Immature natural killer cell (primary cell): ENCODE measurements at regions not wholly inside any gene's neighbourhood (a gene's known extent, or its start where the extent isn't known, plus 50 kb on each side); places are given as distances from the start of the nearest gene placed in this dataset.
"Not testable (repeated sequence)": the region's sequence is repeated elsewhere in the genome, so short reads cannot be mapped to it uniquely, and the experiment has no call there.

Source experiments
- DNase-seq, 3 donors: peaks; one replicate each; pipeline ENCODE4 v3.0.0; 2022; ENCODE audit warnings: mixed read lengths in 1 of 3
- H3K27ac Mint-ChIP-seq, 6 donors: one replicate each; pipeline ENCODE4 v1.8.0; 2020; ENCODE audit warnings: mixed read lengths in 6 of 6, mild to moderate bottlenecking in 5 of 6, inconsistent platforms in 4 of 6, moderate library complexity in 3 of 6
- H3K27me3 Mint-ChIP-seq, 3 donors: one replicate each; pipeline ENCODE4 v1.8.0; 2020 to 2021; ENCODE audit warnings: low read depth in 3 of 3, mild to moderate bottlenecking in 3 of 3, mixed read lengths in 3 of 3, moderate library complexity in 3 of 3, inconsistent platforms in 1 of 3
- H3K36me3 Mint-ChIP-seq, 3 donors: one replicate each; pipeline ENCODE4 v1.8.0; 2020; ENCODE audit warnings: mixed read lengths in 3 of 3, inconsistent platforms in 2 of 3, mild to moderate bottlenecking in 2 of 3
- H3K4me1 Mint-ChIP-seq, 2 donors: one replicate each; pipeline ENCODE4 v1.8.0; 2020; ENCODE audit warnings: inconsistent platforms in 2 of 2, mild to moderate bottlenecking in 2 of 2, mixed read lengths in 2 of 2, moderate library complexity in 1 of 2
- H3K4me3 Mint-ChIP-seq, 5 donors: one replicate each; pipeline ENCODE4 v1.8.0; 2020; ENCODE audit warnings: mild to moderate bottlenecking in 5 of 5, mixed read lengths in 5 of 5, inconsistent platforms in 3 of 5, moderate library complexity in 3 of 5
- H3K9me3 Mint-ChIP-seq, 6 donors: one replicate each; pipeline ENCODE4 v1.8.0; 2020; ENCODE audit warnings: mild to moderate bottlenecking in 6 of 6, mixed read lengths in 6 of 6, inconsistent platforms in 4 of 6, moderate library complexity in 3 of 6

GRCh38 chr6:74573613-74574012 lies 632.2 kb downstream of the COL12A1 start:
- H3K27ac Mint-ChIP-seq = no peak overlapping the region
- H3K36me3 Mint-ChIP-seq = no peaks in the 10 kb centered on the region
- H3K9me3 Mint-ChIP-seq = peaks cover 0 to 6% (median 3%) of the 10 kb centered on the region in 6 donors
- no peak overlapping the region for H3K4me3 Mint-ChIP-seq
- H3K27me3 Mint-ChIP-seq = peaks cover 0 to 3% (median 0%) of the 10 kb centered on the region in 3 donors
- H3K4me1 Mint-ChIP-seq = no peaks in the 10 kb centered on the region
- DNase-seq = no peak

GRCh38 chr6:74570044-74570443 lies 635.8 kb downstream of the COL12A1 start:
- H3K27ac Mint-ChIP-seq = no peak overlapping the region
- peaks cover 0 to 2% (median 0%) of the 10 kb centered on the region in 3 donors for H3K27me3 Mint-ChIP-seq
- no peaks in the 10 kb centered on the region for H3K4me1 Mint-ChIP-seq
- H3K9me3 Mint-ChIP-seq = peaks cover 0 to 4% (median 0%) of the 10 kb centered on the region in 6 donors
- DNase-seq = no peak
- H3K36me3 Mint-ChIP-seq = no peaks in the 10 kb centered on the region
- no peak overlapping the region for H3K4me3 Mint-ChIP-seq

- no peak overlapping the region for H3K27ac Mint-ChIP-seq
Observed at GRCh38 chr6:74568861-74569260, 637.0 kb downstream of the COL12A1 start.

GRCh38 chr6:74567923-74568290 lies 637.9 kb downstream of the COL12A1 start:
- not testable (repeated sequence) for H3K27me3 Mint-ChIP-seq, H3K36me3 Mint-ChIP-seq, H3K4me1 Mint-ChIP-seq, H3K4me3 Mint-ChIP-seq, DNase-seq, H3K27ac Mint-ChIP-seq
- H3K9me3 Mint-ChIP-seq = peaks cover 0 to 13% (median 2%) of the 10 kb centered on the region in 6 donors

More at GRCh38 chr6:74568861-74569260, 637.0 kb downstream of the COL12A1 start:
- H3K27me3 Mint-ChIP-seq = peaks cover 0 to 2% (median 0%) of the 10 kb centered on the region in 3 donors
- H3K4me1 Mint-ChIP-seq = no peaks in the 10 kb centered on the region
- DNase-seq = no peak
- no peak overlapping the region for H3K4me3 Mint-ChIP-seq
- H3K9me3 Mint-ChIP-seq = peaks cover 0 to 7% (median 1%) of the 10 kb centered on the region in 6 donors
- no peaks in the 10 kb centered on the region for H3K36me3 Mint-ChIP-seq

GRCh38 chr6:74567281-74567922 lies 638.5 kb downstream of the COL12A1 start:
- H3K27ac Mint-ChIP-seq = no peak overlapping the region

GRCh38 chr6:74557236-74557635 lies 648.6 kb downstream of the COL12A1 start:
- DNase-seq = no peak
- H3K4me1 Mint-ChIP-seq = no peaks in the 10 kb centered on the region
- H3K9me3 Mint-ChIP-seq = peaks cover 10 to 24% (median 14%) of the 10 kb centered on the region in 6 donors
- no peaks in the 10 kb centered on the region for H3K27me3 Mint-ChIP-seq
- no peak overlapping the region for H3K4me3 Mint-ChIP-seq
- no peaks in the 10 kb centered on the region for H3K36me3 Mint-ChIP-seq
- H3K27ac Mint-ChIP-seq = no peak overlapping the region

More at GRCh38 chr6:74567281-74567922, 638.5 kb downstream of the COL12A1 start:
- DNase-seq = no peak
- Mint-ChIP-seq H3K9me3 (peaks cover 0 to 15% (median 4%) of the 10 kb centered on the region in 6 donors), H3K4me3 (no peak overlapping the region), H3K27me3 (peaks cover 0 to 2% (median 0%) of the 10 kb centered on the region in 3 donors), H3K36me3 (no peaks in the 10 kb centered on the region), H3K4me1 (no peaks in the 10 kb centered on the region)

- Mint-ChIP-seq H3K27ac (no peak overlapping the region), H3K36me3 (no peaks in the 10 kb centered on the region), H3K4me1 (no peaks in the 10 kb centered on the region), H3K9me3 (peaks cover 9 to 27% (median 16%) of the 10 kb centered on the region in 6 donors), H3K4me3 (no peak overlapping the region), H3K27me3 (peaks cover 0 to 2% (median 0%) of the 10 kb centered on the region in 3 donors)
- DNase-seq = no peak
Observed at GRCh38 chr6:74554041-74554440, 651.8 kb downstream of the COL12A1 start.

- Mint-ChIP-seq H3K27me3 (peaks cover 0 to 3% (median 2%) of the 10 kb centered on the region in 3 donors), H3K27ac (no peak overlapping the region), H3K4me3 (no peak overlapping the region), H3K36me3 (no peaks in the 10 kb centered on the region), H3K9me3 (peaks cover 12 to 21% (median 14%) of the 10 kb centered on the region in 6 donors), H3K4me1 (no peaks in the 10 kb centered on the region)
- DNase-seq = no peak
Observed at GRCh38 chr6:74551896-74552295, 654.0 kb downstream of the COL12A1 start.

GRCh38 chr6:74550821-74551220 lies 655.0 kb downstream of the COL12A1 start:
- no peak for DNase-seq
- Mint-ChIP-seq H3K4me3 (no peak overlapping the region), H3K27me3 (peaks cover 0 to 3% (median 2%) of the 10 kb centered on the region in 3 donors), H3K27ac (no peak overlapping the region), H3K9me3 (peaks cover 9 to 19% (median 11%) of the 10 kb centered on the region in 6 donors), H3K4me1 (no peaks in the 10 kb centered on the region), H3K36me3 (no peaks in the 10 kb centered on the region)

- no peak for DNase-seq
- Mint-ChIP-seq H3K9me3 (peaks cover 6 to 17% (median 12%) of the 10 kb centered on the region in 6 donors), H3K27me3 (peaks cover 0 to 3% (median 2%) of the 10 kb centered on the region in 3 donors), H3K4me3 (no peak overlapping the region), H3K4me1 (no peaks in the 10 kb centered on the region), H3K36me3 (no peaks in the 10 kb centered on the region), H3K27ac (no peak overlapping the region)
Observed at GRCh38 chr6:74549746-74550145, 656.1 kb downstream of the COL12A1 start.

- no peaks in the 10 kb centered on the region for H3K27me3 Mint-ChIP-seq
- H3K4me1 Mint-ChIP-seq = no peaks in the 10 kb centered on the region
- no peak overlapping the region for H3K27ac Mint-ChIP-seq
- H3K4me3 Mint-ChIP-seq = no peak overlapping the region
- H3K9me3 Mint-ChIP-seq = peaks cover 0 to 18% (median 8%) of the 10 kb centered on the region in 6 donors
- DNase-seq = no peak
- H3K36me3 Mint-ChIP-seq = no peaks in the 10 kb centered on the region
Observed at GRCh38 chr6:74534465-74535211, 671.2 kb downstream of the COL12A1 start.

- Mint-ChIP-seq H3K4me1 (no peaks in the 10 kb centered on the region), H3K27ac (no peak overlapping the region), H3K9me3 (peaks cover 5 to 32% (median 21%) of the 10 kb centered on the region in 6 donors), H3K4me3 (no peak overlapping the region), H3K27me3 (no peaks in the 10 kb centered on the region), H3K36me3 (no peaks in the 10 kb centered on the region)
- DNase-seq = no peak
Observed at GRCh38 chr6:74519163-74519562, 686.7 kb downstream of the COL12A1 start.

- H3K4me1 Mint-ChIP-seq = no peaks in the 10 kb centered on the region
- no peaks in the 10 kb centered on the region for H3K27me3 Mint-ChIP-seq
- no peaks in the 10 kb centered on the region for H3K36me3 Mint-ChIP-seq
- peaks cover 5 to 36% (median 21%) of the 10 kb centered on the region in 6 donors for H3K9me3 Mint-ChIP-seq
- DNase-seq = no peak
- no peak overlapping the region for H3K4me3 Mint-ChIP-seq
- H3K27ac Mint-ChIP-seq = no peak overlapping the region
Observed at GRCh38 chr6:74518035-74518434, 687.8 kb downstream of the COL12A1 start.

GRCh38 chr6:74510878-74511277 lies 695.0 kb downstream of the COL12A1 start:
- Mint-ChIP-seq H3K27ac (no peak overlapping the region), H3K27me3 (peaks cover 0 to 2% (median 0%) of the 10 kb centered on the region in 3 donors), H3K4me1 (no peaks in the 10 kb centered on the region), H3K36me3 (peaks cover 0 to 5% (median 0%) of the 10 kb centered on the region in 3 donors), H3K9me3 (peaks cover 20 to 47% (median 37%) of the 10 kb centered on the region in 6 donors), H3K4me3 (no peak overlapping the region)
- no peak for DNase-seq
